LHCN-M2 (cell line): ENCODE measurements at regions not wholly inside any gene's neighbourhood (a gene's known extent, or its start where the extent isn't known, plus 50 kb on each side); places are given as distances from the start of the nearest gene placed in this dataset.
A peak's percentile ranks its signal among the peaks of the same experiment; 100 is the strongest.

Experiments used
- DNase-seq: peaks from one replicate; pipeline ENCODE4 v3.0.0-alpha.2; 2012; ENCODE audit warnings: low read depth

- no peak for DNase-seq
Measured at GRCh38 chrX:131703646-131704045, 159.8 kb downstream of the OR13H1 start.

DNA sequence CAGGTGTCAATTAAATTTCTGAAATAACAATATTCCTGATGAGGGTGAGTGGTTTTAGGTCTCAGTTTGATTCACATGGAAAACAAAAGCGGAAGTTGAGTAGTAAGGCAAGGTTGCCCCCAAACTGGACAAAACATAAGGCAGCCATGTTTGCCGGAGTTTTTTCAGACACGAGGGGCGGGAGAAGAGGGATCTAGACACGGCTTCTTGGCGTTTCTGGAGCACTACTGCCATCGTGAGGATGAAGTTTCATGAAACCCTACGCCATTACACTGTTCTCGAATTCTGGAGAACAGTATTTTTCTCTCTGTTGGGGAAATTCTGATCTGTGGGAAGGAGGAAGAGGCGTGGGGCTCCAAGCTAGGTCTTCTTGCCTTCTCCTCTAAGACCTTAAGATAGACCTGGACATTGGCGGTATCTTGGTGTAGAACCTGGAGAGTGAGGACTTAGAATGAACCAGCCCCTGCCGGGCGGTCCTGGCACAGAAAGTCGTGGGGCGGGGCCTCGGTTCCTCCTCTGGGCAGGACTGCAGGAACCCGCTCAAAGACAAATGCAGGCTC is 160.3 kb downstream of the OR13H1 start:
- DNase-seq, result peak; percentile 24

GRCh38 chrX:131709553-131709952 is 165.7 kb downstream of the OR13H1 start:
- DNase-seq, result no peak

GRCh38 chrX:131711478-131711867 is 167.6 kb downstream of the OR13H1 start:
- DNase-seq, result no peak

DNA sequence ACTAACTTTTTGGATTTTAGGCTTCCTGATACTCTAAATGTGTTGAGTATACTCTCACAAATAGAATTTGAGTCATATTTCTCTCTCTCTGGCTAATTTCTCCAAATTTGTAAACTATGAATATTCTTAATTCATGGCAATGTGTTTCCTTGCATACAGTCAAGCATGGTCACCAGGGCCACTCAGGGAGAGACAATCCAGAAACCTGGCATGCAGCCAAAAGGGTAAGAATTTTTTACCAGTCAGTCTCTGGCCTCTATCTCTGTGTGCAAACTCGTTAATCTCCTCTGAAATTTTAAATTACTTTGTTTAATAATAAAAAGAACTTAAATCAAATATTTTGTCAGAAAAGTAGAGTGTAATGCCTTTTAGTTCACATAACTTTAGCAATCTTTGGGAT is 179.8 kb downstream of the OR13H1 start:
- DNase-seq, result no peak

DNA sequence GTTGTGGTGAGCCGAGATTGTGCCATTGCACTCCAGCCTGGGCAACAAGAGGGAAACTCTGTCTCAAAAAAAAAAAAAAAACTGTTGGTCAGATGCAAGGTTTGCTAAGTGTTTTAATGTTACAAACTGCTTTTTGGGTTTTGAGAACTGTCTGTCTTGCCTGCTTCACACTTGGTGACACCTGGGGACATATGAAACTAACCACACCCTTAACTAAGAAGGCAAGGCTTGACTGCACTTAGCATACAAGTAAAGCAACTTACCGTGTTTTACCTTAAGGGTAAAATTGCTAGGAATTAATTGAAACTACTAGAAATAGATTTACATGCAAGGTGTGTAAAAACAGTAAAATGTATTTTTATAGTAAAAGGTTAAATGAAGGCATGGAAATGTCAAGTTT is 180.4 kb downstream of the OR13H1 start:
- no peak for DNase-seq

DNA sequence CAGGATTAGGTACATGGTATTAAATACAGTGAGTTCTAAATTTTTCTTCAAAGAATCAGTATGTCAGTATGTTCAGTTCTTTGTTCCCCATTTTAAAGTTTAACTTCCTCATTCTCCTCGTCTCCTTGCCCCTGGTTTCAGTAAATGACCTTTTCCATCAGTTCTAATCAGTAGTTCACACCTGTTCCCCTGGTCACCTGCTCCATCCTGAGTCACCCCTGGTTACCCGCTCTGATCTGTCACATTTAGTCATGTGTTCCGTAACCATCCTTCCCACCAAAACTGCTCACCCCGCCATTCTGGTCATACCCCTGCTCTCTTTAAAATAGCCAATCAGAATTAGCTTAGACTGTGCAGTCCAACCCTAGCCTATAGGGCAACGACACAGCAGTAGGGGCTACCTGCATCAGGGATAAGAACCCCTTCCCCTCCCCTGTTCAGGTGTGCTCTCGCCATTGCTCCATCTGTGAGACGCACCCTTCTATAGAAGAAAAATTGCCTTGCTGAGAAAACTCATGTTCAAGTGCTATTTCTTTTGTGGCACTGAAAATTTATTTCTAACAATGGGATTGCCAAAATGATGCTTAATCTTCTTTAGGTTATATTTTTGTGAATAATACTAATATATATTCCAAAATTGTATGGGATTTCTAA is 181.3 kb downstream of the OR13H1 start:
- no peak for DNase-seq

- DNase-seq, result no peak
Measured at GRCh38 chrX:131727778-131728177, 183.9 kb downstream of the OR13H1 start.

DNA sequence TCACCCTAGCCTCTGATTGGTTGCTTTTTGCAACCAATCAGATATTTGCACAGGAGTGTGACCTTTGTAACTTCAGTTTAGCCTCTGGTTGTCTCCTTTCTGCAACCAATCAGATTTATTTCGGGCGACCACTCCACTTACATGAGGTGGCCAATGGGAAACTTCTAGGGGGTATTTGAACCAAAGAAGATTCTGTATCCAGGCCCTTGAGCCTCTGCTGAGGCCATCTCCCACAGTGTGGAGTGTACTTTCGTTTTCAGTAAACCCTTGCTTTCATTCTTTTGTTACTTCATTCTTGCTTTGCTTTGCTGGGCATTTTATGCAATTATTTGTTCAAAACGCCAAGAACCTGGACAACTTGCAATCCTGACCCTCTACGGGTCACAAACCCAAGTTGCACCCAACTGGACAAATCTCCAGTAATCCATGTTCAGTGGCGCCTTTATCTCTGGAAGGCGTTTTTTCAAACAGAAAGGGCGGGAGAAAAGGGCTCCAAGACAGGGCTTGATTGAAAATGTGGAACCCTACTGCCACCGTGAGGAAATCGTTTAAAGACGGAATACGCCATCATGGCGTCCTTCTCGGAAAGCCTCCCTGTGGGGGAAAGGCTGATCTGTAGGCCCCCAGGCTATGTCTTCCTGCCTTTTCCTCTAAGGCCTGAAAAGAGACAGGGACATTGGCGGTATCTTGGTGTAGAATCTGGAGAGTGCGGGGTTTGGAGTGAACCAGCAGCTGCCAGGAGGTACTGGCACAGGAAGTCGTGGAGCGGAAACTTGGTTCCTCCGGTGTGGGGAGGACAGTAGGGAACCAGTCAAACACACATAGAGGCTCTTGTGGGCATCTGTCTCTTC is 184.6 kb downstream of the OR13H1 start:
- DNase-seq, result no peak

DNA sequence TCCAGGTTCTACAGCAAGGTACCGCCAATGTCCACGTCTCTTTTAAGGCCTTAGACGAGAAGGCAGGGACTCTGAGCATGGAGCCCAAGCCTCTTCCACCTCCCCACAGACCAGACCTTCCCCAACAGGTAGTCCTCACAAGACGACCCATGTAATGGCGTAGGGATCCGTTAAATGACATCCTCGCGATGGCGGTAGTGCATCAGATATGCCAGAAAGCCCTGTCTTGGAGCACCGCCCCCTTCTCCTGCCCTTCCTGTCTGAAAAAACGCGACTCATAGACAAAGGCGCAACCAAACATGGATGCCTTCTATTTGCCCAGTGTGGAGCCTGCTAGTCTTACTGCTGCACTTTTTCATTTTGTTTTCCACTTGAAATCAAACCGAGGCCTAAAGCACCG is 185.4 kb downstream of the OR13H1 start:
- no peak for DNase-seq

GRCh38 chrX:131734621-131735020 is 190.7 kb downstream of the OR13H1 start:
- DNase-seq, result peak; percentile 51

- peak; percentile 32 for DNase-seq
Measured at GRCh38 chrX:131735127-131735526, 191.3 kb downstream of the OR13H1 start.

- DNase-seq, result peak; percentile 1
Measured at GRCh38 chrX:131739823-131740222, 195.9 kb downstream of the OR13H1 start.

DNA sequence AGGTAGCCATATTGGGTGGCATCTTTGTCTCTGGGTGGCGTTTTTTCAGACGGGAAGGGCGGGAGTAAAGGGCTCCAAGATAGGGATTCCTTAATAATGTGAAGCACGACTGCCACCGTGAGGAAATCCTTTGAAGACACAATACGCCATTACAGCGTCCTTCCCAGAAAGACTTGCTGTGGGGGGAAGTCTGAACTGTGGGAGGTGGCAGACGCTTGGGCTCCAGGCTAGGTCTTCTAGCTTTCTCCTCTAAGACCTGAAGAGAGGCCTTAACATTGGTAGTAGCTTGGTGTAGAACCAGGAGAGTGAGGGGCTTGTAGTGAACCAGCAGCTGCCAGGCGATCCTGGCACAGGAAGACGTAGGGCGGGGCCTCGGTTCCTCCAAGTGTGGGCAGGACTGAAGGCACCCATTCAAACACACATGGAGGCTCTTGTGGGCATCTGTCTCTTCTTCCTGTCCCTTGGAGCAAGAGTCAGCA is 197.3 kb downstream of the OR13H1 start:
- DNase-seq, result no peak

DNA sequence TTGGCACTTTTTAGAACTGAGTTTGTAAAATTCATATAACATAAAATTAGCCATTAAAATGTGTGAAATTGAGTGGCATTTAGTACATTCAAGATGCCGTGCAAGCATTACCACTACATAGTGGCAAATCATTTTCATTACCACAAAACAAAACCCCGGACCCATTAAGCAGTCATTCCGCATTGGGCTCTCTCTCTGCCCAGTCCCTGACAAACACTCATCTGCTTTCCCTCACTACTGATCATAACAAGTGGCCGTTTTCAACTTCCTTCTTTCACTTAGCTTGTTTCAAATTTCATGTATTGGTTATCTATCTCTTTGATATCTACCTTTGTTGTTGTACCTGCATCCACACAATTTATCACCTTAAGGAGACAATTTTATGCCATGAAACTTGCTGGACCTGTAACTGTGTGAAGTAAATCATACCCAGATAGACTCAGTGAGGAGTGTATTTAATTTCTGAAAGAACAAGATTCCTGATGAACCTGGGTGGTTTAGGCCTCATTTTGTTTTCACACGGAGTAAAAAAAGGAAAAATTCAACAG is 202.1 kb downstream of the OR13H1 start:
- DNase-seq, result no peak

DNA sequence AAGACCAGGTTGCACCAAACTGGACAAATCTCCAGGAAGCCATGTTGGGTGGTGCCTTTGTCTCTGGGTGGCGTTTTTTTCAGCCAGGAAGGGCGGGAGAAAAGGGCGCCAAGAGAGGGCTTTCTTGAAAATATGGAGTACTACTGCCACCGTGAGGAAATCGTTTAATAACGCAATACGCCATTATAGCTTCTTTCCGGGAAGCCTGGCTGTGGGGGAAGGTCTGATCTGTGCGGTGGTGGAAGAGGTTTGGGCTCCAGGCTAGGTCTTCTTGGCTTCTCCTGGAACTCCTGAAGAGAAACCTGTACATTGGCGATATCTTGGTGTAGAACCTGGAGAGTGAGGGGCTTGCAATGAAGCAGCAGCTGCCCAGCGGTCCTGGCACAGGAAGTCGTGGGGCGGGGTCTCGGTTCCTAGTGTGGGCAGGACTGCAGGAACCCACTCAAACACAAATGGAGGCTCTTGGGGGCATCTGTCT is 202.7 kb downstream of the OR13H1 start:
- DNase-seq, result peak; percentile 59

DNA sequence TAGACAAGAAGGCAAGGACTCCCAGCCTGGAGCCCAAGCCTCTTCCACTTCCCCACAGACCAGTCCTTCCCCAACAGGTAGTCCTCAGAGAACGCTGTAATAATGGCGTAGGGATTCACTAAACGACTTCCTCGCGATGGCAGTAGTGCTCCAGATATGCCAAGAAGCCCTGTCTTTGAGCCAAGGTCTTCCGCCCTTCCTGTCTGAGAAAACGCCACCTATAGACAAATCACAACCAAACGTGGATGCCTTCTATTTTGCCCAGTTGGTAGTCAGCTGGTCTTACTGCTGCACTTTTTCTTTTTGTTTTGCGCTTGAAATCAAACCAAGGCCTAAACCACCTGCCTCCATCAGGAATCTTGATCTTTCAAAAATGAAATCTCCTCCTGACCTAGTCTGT is 203.3 kb downstream of the OR13H1 start:
- DNase-seq, result peak; percentile 48

GRCh38 chrX:131752493-131753198 is 208.8 kb downstream of the OR13H1 start:
- DNase-seq, result no peak

- DNase-seq, result peak; percentile 32
Measured at GRCh38 chrX:131762802-131763234, 218.9 kb downstream of the OR13H1 start.

DNA sequence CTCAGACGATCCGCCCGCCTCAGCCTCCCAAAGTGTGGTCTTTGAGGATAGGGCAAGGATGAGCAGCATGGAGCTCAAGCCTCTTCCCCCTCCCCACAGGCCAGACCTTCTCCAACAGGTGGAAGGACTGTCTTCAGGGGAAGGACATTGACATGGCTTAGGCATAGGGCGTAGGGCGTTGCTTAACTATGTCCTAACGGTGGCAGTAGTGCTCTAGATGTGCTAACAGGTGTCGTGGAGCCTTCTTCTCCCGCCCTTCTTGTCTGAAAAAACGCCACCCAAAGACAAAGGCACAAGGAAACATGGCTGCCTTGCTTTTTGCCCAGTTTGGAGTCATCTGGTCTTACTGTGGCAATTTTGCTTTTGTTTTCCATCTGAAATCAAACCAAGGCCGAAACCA is 219.8 kb downstream of the OR13H1 start:
- DNase-seq, result peak; percentile 35

GRCh38 chrX:131764216-131764615 is 220.3 kb downstream of the OR13H1 start:
- DNase-seq, result no peak
